ENCODE measurements at regions not wholly inside any gene's neighbourhood (a gene's known extent, or its start where the extent isn't known, plus 50 kb on each side); places are given as distances from the start of the nearest gene placed in this dataset.
"Not testable (repeated sequence)": the region's sequence is repeated elsewhere in the genome, so short reads cannot be mapped to it uniquely, and the experiment has no call there.

DNA sequence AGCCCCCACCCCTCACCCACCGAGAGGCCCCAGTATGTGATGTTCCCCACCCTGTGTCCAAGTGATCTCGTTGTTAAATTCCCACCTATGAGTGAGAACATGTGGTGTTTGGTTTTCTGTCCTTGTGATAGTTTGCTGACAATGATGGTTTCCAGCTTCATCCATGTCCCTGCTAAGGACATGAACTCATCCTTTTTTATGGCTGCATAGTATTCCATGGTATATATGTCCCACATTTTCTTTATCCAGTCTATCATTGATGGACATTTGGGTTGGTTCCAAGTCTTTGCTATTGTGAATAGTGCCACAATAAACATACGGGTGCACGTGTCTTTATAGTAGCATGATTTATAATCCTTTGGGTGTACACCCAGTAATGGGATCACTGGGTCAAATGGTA lies 79.2 kb downstream of the PXDC1 start:
- DNase-seq (ENCODE audit: low read depth in 2 of 2): not testable (repeated sequence)

DNA sequence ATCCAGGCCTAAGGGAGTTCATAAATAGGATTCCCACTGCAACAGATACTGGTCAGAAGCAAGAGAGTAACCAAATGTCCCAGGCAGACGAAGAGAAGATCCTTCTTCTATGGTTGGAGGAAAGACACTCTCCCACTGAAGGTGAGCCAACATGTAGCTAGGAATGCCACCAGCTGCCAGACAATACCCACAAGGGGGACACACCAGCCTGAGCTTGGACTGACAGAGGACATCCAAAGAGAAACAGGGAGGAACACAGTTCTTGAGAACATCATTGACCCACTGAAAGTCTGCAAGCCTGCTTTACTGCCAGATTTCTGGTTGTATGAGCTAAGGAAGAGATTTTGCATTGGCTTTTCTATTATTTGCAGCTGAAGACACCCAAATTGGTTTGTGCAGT lies 80.1 kb downstream of the PXDC1 start:
- no peak for DNase-seq (ENCODE audit: low read depth in 2 of 2)

- no peak for DNase-seq (ENCODE audit: low read depth in 2 of 2)
Measured at GRCh38 chr6:3670356-3670755, 81.2 kb downstream of the PXDC1 start.

GRCh38 chr6:3669916-3670315 lies 81.6 kb downstream of the PXDC1 start:
- DNase-seq (ENCODE audit: low read depth in 2 of 2): no peak

GRCh38 chr6:3665608-3666007 lies 85.9 kb downstream of the PXDC1 start:
- DNase-seq (ENCODE audit: low read depth in 2 of 2): no peak

DNA sequence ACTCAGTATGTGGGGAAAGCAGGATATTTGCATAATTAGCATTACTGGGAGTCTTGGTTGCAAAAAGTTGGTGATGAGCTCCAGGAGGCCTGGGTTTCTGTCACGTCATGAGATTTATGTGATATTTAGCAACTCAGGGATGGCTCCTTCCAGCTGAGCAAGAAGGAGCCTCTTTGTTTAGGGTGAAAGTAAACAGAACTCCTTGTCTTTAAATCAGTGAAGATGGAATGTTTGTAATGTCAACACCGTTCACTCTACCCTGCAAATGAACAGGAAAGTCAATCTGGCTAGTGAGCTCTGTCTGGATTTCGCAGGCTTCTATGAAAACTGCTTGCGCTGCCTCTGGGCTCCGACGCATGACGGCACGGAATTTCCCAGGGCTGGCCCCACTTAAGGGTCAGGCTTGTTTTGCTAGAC lies 86.9 kb downstream of the PXDC1 start:
- no peak for DNase-seq (ENCODE audit: low read depth in 2 of 2)

DNA sequence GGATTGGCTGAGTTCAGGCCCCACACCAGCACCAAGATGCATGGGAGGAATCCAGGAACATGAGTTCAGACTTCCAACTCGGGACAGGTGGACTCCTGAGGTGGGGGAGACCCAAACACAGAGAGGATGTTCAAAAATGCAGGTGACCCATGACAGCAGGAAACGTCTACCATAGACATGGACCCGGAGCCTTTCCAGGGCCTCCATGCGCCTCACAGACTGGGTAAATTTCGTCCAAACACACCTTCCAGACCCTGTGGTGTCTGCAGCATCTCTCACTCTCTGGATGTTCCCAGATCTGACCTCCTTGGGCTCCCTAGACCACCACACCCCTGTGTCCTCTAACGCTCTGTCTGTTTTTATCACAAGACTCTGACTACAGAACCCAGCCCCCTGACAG lies 87.7 kb downstream of the PXDC1 start:
- no peak for DNase-seq (ENCODE audit: low read depth in 2 of 2)

DNA sequence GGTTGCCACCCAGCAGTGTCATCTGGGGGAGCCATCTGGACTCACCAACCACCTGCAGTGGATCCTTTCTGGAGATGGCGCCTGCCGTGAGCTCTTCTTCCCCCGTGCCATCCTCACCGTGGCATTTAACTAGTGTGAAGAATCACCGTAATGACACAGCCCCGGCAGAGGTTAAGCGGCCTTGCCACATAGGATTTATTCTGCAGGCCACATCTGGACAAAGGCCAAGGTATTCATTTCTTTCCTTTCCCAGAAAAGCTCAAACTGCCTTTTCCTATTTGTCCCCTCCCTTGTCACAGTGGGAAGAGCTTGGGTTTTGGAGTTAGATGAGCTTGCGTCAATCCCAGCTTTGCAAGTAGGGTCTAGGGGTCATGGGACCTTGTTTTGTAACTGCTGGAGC lies 88.4 kb downstream of the PXDC1 start:
- DNase-seq (ENCODE audit: low read depth in 2 of 2): no peak

- DNase-seq (ENCODE audit: low read depth in 2 of 2): no peak
Measured at GRCh38 chr6:3661390-3661789, 90.1 kb downstream of the PXDC1 start.

DNA sequence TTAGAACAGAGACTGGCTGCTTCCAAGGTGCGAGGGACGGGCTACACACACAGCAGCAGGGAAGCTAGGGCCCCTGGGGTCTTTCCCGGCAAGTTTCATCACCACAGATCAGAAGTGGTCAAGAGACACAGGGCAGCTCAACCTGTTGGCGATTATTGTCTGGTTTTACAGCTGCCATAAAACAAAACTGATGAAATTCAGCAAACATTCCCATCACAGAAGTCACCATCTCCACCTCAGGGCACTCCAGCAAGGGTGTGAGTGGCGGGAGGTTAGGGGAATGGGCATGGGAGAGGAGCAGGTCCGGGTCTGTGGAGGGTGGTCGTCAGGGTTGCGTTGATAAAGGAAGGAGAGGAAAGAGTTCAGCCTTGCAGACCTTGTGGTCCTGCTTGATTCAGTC lies 91.0 kb downstream of the PXDC1 start:
- no peak for DNase-seq (ENCODE audit: low read depth in 2 of 2)

DNA sequence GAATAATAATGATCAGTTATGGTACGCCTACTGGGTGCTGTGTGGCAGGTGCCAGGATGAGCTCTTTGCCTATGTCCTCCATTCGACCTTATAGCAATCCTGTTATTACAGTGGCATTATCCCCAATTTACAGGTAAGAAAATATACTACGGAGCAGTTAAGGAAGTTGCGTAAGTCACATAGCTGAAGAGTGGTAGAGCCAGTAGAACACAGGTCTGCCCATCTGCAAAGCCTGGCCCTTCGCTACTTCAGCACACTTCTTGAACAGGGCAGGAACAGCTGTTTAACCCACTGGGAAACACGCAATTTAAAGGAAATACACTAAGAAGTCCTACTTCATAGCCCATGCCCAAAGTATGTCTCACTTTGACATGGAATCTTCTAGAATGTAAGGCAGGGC lies 91.8 kb downstream of the PXDC1 start:
- no peak for DNase-seq (ENCODE audit: low read depth in 2 of 2)

GRCh38 chr6:3656076-3656475 lies 95.4 kb downstream of the PXDC1 start:
- no peak for DNase-seq (ENCODE audit: low read depth in 2 of 2)

DNA sequence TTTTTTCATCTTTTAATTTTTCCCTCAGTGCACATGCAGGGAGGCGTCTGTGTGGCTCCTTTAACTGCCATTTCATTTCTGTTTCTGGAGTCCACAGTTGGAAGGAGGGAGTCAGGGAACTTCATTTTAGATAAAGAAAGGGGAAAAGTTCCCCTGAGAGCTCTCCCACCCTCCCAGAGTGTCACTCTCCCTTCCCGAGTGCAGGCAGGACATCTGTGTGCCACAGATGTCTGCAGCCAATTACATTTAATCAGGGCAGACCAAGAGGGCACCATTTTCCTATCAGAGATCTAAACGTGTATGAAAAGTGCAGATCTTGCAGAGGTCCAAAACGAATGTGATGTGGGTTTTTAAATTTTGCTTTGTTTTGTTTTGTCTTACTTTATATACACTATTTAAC lies 96.6 kb downstream of the PXDC1 start:
- DNase-seq (ENCODE audit: low read depth in 2 of 2): no peak

- no peak for DNase-seq (ENCODE audit: low read depth in 2 of 2)
Measured at GRCh38 chr6:3654436-3654835, 97.1 kb downstream of the PXDC1 start.

- no peak for DNase-seq (ENCODE audit: low read depth in 2 of 2)
Measured at GRCh38 chr6:3653528-3654070, 97.9 kb downstream of the PXDC1 start.

DNA sequence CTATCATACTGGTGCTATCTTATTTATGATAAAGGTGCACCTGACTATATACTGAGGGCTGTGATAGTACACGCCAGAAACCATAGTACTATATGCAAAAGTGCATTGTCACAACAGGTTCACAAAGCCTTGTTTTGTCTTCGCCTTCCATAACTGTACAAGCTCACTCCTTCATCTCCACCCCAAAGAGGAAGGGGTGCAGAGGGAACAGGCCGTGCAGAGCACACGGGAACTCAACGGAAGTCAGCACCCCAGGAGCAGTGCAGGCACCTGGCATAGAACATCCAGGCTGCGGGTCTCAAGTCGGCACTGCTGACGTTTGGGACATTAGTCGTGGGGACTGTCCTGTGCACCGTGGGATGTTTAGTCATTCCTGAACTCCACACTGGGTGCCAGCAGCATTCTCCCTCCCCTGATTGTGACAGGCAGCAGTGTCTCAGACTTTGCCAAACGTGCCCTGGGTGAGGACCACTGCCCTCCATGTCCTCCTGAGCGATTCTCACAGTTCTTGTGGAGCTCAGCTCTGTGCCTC lies 99.7 kb downstream of the PXDC1 start:
- no peak for DNase-seq (ENCODE audit: low read depth in 2 of 2)

GRCh38 chr6:3650959-3651697 lies 100.4 kb downstream of the PXDC1 start:
- no peak for DNase-seq (ENCODE audit: low read depth in 2 of 2)

DNA sequence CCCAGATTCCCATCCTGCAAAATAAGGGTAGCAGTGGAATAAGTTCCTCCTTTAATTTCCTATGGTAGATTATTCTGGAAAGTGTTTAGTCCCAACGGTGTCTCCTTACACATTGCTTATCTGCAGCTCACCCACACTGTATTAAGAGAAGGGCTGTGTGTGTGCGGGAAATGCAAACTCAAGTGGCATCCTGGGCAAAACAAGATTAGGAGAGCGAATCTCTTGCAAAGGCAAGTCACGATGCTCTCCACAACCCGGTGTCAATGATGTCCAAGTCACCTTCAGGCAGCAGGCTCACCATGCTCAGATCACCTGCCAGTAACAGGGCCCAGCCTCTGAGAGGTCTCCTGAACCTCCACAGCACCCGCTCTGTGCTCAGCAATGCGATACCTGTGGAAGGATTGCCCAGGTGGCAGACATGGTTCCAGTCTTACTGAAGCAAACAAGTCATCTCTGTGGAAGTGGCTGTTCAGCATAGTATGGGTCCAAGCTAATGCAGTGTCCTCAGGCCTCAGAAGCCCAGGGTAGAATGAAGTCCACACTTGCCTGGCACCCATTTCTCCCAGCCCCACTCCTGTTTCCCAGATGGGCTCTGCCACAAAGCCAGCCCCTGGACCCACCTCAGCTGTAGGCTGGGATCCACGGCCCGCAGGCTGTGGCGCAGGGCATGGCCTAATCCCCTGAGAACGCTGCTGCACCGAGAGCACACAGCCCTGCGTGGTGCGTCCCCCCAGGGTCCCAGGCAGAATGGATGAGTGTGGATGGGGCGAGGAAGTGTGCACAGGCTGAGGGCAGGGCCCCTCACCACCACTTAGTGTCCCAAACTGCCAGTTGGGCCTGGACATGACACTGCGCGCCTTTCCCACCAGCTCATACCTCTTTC lies 101.2 kb downstream of the PXDC1 start:
- no peak for DNase-seq (ENCODE audit: low read depth in 2 of 2)

GRCh38 chr6:3648724-3649123 lies 102.8 kb downstream of the PXDC1 start:
- DNase-seq (ENCODE audit: low read depth in 2 of 2): no peak

GRCh38 chr6:3646616-3647362 lies 104.7 kb downstream of the PXDC1 start:
- no peak for DNase-seq (ENCODE audit: low read depth in 2 of 2)

- no peak for DNase-seq (ENCODE audit: low read depth in 2 of 2)
Measured at GRCh38 chr6:3644739-3645012, 106.8 kb downstream of the PXDC1 start.
